Dendritic cell treated with granulocyte-macrophage colony-stimulating factor and Interleukin-4, amounts not matched to agents 40 ng/mL and 50 ng/mL, for 4 days (primary cell): ENCODE measurements at regions not wholly inside any gene's neighbourhood (a gene's known extent, or its start where the extent isn't known, plus 50 kb on each side); places are given as distances from the start of the nearest gene placed in this dataset.

ENCODE experiments used
- H3K27ac Mint-ChIP-seq: one replicate; pipeline ENCODE4 v1.8.0; 2022; ENCODE audit warnings: mild to moderate bottlenecking, mixed read lengths
- H3K27me3 Mint-ChIP-seq: one replicate; pipeline ENCODE4 v1.8.0; 2022; ENCODE audit warnings: mild to moderate bottlenecking, mixed read lengths
- H3K36me3 Mint-ChIP-seq: one replicate; pipeline ENCODE4 v1.8.0; 2022; ENCODE audit warnings: low read depth, mixed read lengths
- H3K4me1 Mint-ChIP-seq: one replicate; pipeline ENCODE4 v1.8.0; 2022; ENCODE audit warnings: low read depth, mixed read lengths
- H3K4me3 Mint-ChIP-seq: one replicate; pipeline ENCODE4 v1.8.0; 2022; ENCODE audit warnings: mild to moderate bottlenecking, moderate library complexity, mixed read lengths
- H3K9me3 Mint-ChIP-seq: one replicate; pipeline ENCODE4 v1.8.0; 2022; ENCODE audit warnings: mixed read lengths
- intact Hi-C: fragments of 100-400 bp; cut with micrococcal nuclease; formaldehyde crosslinking; loops from one replicate; pipeline ENCODE4 v1.15.0; 2022

DNA sequence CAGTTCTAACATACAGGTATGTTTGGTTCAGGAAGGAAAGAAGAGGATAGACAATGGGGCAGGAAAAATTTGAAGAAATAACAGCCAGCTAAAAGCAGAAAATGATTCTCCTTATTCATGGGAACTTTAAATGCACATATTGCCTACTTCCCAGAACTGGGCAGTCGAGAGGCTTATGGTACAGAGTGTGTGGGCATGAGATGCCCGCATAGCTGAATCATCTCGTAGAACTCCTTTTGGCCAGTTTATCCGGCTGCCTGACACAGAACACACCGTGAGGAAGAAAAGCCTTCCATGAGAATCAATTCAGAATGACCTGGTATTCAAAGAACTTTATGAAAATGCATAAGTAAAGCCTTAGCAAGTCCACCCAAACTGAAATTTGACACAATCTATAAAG, 471.6 kb downstream of the SH2D4B start:
- Mint-ChIP-seq H3K4me3 (no peak overlapping the region), H3K27ac (no peak overlapping the region), H3K4me1 (no peaks in the 10 kb centered on the region), H3K36me3 (no peaks in the 10 kb centered on the region), H3K9me3 (no peaks in the 10 kb centered on the region), H3K27me3 (peaks cover 1% of the 10 kb centered on the region)
- intact Hi-C loops: no loop called here

DNA sequence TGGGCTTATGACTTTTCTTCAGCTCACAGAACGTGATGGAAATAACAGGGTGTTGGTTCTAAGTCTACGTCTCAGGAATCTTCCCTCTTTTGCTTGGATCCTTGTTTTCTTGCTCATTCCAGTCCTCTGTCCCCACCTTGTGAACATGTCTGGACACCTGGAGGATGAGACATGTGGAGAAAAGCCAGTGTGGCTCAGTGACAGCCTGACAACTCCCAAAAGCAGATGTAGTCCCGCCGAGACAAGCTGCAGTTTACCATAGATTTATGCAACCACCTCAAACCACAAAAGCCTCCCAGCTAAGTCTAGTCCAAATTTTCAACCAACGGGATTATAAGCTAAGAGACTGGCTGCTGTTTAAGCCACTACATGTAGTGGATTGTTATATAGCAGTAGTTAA, 476.1 kb downstream of the SH2D4B start:
- intact Hi-C loops: loop anchor here (10.0 kb wide), 1 partner anchor 349 kb away; no protein-coding TSS in a partner anchor
- Mint-ChIP-seq H3K4me3 (no peak overlapping the region), H3K27me3 (no peaks in the 10 kb centered on the region), H3K9me3 (no peaks in the 10 kb centered on the region), H3K4me1 (peaks cover 2% of the 10 kb centered on the region), H3K36me3 (no peaks in the 10 kb centered on the region), H3K27ac (no peak overlapping the region)

DNA sequence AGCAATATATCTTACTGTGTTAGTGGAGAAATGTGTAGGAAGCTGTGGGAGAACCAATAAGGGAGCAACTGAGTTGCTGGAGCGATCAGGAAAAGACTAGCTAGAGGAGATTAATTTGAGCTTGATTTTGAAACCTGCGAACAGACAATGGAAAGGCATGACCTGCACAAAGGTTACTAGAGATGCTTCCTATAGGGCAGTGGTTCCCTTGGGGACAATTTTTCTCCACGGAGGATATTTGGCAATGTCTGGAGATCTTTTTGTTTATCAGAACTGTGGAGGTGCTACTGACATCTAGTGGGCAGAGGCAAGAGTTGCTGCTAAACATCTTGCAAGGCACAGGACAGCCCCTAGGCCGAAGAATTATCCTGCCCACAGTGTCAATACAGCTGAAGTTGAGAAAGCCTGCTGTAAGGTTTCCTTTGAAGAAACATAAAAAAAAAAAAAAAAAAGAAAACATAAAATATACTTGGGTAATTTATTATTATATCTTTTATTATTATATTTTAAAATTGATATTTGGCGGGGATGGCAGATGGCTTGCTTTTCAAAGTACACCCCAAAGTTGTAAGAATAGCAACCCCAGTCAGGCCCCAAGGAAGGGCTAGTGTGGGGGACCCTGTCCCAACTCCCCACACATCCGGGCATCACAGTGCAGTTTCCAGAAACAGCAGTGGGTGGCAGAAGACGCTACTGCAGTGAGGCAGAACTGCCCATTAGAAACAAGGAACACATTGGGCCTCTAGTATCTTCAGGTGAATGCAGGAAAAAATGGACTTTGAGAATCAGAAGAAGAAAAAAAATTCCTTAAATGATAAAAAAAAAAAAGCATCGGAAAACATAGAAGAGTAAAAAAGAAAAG, 481.6 kb downstream of the SH2D4B start:
- H3K27me3 Mint-ChIP-seq: no peaks in the 10 kb centered on the region
- peaks cover 5% of the 10 kb centered on the region for H3K4me1 Mint-ChIP-seq
- H3K27ac Mint-ChIP-seq: no peak overlapping the region
- no peaks in the 10 kb centered on the region for H3K9me3 Mint-ChIP-seq
- no peaks in the 10 kb centered on the region for H3K36me3 Mint-ChIP-seq
- H3K4me3 Mint-ChIP-seq: no peak overlapping the region
- intact Hi-C loops: loop anchor here (5.0 to 10.0 kb wide), 2 partner anchors 317 to 354 kb away; no protein-coding TSS in a partner anchor

DNA sequence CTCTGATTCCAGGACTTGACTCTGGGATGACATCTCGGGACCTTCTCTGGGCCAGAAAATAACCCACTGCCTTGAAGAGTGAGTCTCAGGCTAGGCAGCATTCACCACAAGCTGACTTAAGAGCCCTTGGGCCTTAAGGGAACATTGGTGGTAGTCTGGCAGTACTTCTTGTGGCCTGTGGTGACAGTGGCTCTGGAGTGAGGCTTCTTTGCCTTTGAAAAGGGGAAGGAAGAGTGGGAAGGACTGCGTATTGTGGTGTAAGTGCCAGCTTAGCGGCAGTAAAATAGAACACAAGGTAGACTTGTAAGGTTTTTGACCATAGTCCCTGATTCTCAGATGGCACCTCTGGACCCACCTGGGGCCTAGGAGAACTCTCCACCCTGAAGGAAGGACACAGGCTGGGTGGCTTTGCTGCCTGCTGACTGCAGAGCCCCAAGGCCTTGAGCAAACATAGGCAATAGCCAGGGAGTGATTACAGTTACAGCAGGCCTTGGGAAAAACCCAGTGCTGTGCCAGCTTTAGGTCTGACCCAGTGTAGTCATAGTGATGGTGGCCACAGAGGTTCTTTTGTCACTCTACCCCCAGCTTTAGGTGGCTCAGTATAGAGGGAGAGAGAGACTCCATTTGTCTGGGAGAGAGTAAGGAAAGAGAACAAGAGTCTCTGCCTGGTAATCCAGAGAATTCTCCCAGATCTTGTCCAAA, 483.9 kb downstream of the SH2D4B start:
- Mint-ChIP-seq H3K27me3 (no peaks in the 10 kb centered on the region), H3K4me3 (no peak overlapping the region), H3K9me3 (no peaks in the 10 kb centered on the region), H3K36me3 (no peaks in the 10 kb centered on the region), H3K27ac (no peak overlapping the region), H3K4me1 (peaks cover 5% of the 10 kb centered on the region)
- intact Hi-C loops: no loop called here

DNA sequence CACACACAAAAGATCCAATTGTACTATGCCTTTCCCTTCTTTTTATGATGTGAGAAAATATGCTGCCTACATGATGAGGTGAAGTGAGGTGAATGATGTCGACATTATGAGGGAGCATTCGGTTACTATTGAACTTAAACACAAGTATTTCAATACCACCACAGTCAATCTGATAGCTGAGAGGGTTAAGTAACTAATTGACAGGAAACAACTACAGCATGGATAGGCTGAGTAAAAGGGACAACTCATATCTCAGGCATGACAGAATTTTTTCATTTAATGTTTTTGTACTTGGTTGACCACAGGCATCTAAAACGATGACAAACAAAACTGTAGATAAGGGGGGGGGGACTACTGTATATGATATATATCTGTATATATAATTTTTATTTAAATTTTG, 488.9 kb downstream of the SH2D4B start:
- no peaks in the 10 kb centered on the region for H3K4me1 Mint-ChIP-seq
- H3K27ac Mint-ChIP-seq: no peak overlapping the region
- H3K9me3 Mint-ChIP-seq: peaks cover 6% of the 10 kb centered on the region
- no peaks in the 10 kb centered on the region for H3K27me3 Mint-ChIP-seq
- H3K4me3 Mint-ChIP-seq: no peak overlapping the region
- intact Hi-C loops: no loop called here
- no peaks in the 10 kb centered on the region for H3K36me3 Mint-ChIP-seq

DNA sequence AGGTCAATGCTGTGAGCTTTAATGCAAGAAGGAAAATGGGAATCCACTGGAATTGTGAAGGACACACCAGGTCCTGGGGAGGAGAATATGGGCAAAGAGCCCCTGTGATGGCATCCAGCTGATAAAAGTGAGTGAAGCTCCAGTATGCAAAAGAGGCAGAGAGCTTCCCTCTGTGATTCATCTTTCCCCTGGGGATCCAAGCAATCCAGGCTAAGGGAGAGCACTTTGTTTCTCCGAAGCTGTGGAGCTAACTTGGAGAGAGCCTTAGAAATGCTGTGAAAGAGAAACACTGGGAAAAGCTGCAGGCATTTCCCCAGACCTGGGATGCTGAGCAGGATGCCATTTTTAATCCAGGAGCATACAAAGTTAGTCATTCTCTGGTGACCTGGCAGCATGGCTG, 489.5 kb downstream of the SH2D4B start:
- peaks cover 6% of the 10 kb centered on the region for H3K9me3 Mint-ChIP-seq

DNA sequence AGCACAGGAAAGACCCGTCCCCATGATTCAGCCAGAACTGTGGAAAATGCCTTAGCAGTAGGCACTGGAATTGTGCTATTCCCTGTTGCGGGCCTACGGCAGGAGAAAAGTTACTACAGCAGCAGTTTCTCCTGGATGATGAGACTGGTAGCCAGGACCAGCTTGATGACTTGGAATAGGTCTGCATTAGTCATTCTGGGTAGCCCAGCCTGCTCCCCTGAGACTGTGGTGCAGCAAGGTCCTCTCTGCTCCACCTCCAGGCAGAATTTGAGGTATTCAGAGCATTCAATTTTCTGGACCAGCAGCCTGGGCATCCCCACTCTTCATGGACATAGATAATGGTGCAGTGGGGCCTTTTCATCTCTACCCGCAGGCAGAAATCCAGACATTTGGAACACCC, 490.0 kb downstream of the SH2D4B start:
- H3K27ac Mint-ChIP-seq: no peak overlapping the region
- H3K4me3 Mint-ChIP-seq: no peak overlapping the region
- H3K27me3 Mint-ChIP-seq: no peaks in the 10 kb centered on the region
- peaks cover 6% of the 10 kb centered on the region for H3K9me3 Mint-ChIP-seq
- intact Hi-C loops: no loop called here
- no peaks in the 10 kb centered on the region for H3K36me3 Mint-ChIP-seq
- no peaks in the 10 kb centered on the region for H3K4me1 Mint-ChIP-seq

More for the DNA sequence above, 489.5 kb downstream of the SH2D4B start:
- no peaks in the 10 kb centered on the region for H3K4me1 Mint-ChIP-seq
- no peaks in the 10 kb centered on the region for H3K36me3 Mint-ChIP-seq
- intact Hi-C loops: no loop called here
- no peak overlapping the region for H3K4me3 Mint-ChIP-seq
- no peaks in the 10 kb centered on the region for H3K27me3 Mint-ChIP-seq
- no peak overlapping the region for H3K27ac Mint-ChIP-seq

DNA sequence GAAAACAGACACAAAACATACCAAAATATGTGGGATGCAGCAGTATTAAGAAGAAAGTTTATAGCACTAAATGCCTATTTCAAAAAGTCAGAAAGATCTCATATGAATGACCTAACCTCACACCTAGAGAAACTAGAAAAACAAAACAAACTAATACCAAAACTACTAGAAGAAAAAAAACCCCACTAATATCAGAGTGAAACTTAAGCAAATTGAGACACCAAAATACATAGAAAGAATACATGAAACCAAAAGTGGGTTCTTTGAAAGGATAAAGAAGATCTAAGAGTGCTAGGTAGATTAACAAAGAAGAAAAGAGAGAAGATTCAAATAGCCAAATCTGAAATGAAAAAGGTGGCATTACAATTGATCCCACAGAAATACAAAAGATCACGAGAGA, 494.1 kb downstream of the SH2D4B start:
- intact Hi-C loops: no loop called here
- no peak overlapping the region for H3K4me3 Mint-ChIP-seq
- peaks cover 6% of the 10 kb centered on the region for H3K9me3 Mint-ChIP-seq
- no peaks in the 10 kb centered on the region for H3K4me1 Mint-ChIP-seq
- no peaks in the 10 kb centered on the region for H3K27me3 Mint-ChIP-seq
- H3K36me3 Mint-ChIP-seq: no peaks in the 10 kb centered on the region
- no peak overlapping the region for H3K27ac Mint-ChIP-seq

DNA sequence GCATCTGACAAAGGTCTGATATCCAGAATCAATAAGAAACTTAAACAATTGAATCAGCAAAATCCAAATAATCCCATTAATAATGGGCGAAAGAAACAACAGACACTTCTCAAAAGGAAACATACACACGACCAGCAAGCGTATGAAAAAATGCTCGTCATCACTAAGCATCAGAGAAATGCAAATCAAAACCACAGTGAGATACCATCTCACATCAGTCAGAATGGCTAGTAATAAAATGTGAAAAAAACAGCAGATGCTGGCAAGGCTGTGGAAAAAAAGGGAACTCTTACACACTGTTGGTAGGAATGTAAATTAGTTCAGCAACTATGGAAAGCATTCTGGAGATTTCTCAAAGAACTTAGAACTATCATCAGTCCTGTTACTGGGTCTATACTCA, 496.7 kb downstream of the SH2D4B start:
- no peaks in the 10 kb centered on the region for H3K4me1 Mint-ChIP-seq
- no peaks in the 10 kb centered on the region for H3K27me3 Mint-ChIP-seq
- no peak overlapping the region for H3K4me3 Mint-ChIP-seq
- no peaks in the 10 kb centered on the region for H3K36me3 Mint-ChIP-seq
- H3K27ac Mint-ChIP-seq: no peak overlapping the region
- intact Hi-C loops: no loop called here
- no peaks in the 10 kb centered on the region for H3K9me3 Mint-ChIP-seq

DNA sequence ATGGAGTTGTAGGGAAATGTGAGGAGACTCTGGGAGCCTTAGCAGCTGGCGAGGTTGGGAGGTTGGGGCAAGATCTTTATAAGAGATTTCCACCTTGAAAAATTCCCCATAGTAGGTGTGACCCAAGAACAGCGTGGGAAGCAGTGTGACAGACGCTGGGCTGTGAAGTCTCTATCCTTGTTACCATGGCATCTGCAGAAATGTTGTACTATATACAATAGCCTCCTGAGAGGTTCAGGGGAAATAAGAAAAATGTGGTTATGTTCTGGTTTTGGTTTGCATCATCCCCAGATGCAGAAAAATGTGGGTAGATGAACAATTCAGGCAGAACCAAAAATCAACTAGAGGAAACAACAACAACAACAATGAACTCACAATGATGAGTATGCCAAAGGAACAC, 498.6 kb downstream of the SH2D4B start:
- H3K4me3 Mint-ChIP-seq: no peak overlapping the region
- intact Hi-C loops: no loop called here
- H3K27ac Mint-ChIP-seq: no peak overlapping the region
- no peaks in the 10 kb centered on the region for H3K27me3 Mint-ChIP-seq
- H3K9me3 Mint-ChIP-seq: no peaks in the 10 kb centered on the region
- no peaks in the 10 kb centered on the region for H3K36me3 Mint-ChIP-seq
- no peaks in the 10 kb centered on the region for H3K4me1 Mint-ChIP-seq

DNA sequence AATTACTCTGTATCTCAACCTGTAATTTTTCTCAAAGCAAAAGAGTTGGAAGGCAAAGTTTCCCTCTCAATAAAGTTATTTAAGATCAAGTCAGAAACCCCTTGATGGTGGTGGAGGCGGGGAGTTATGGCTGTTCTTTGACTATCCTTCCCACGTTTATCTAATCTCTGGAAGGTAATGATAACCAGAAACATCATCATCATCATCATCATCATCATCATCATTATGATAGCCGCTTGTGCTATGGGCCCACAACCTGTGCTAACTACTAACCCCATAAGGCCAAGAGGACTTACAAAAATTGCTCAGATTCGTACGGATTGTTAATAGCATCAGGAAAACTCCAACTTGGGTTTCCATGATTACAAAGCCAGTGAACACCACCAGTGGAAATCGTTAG, 502.3 kb downstream of the SH2D4B start:
- Mint-ChIP-seq H3K4me1 (no peaks in the 10 kb centered on the region), H3K9me3 (no peaks in the 10 kb centered on the region), H3K27me3 (no peaks in the 10 kb centered on the region), H3K4me3 (no peak overlapping the region), H3K27ac (no peak overlapping the region), H3K36me3 (no peaks in the 10 kb centered on the region)
- intact Hi-C loops: no loop called here

DNA sequence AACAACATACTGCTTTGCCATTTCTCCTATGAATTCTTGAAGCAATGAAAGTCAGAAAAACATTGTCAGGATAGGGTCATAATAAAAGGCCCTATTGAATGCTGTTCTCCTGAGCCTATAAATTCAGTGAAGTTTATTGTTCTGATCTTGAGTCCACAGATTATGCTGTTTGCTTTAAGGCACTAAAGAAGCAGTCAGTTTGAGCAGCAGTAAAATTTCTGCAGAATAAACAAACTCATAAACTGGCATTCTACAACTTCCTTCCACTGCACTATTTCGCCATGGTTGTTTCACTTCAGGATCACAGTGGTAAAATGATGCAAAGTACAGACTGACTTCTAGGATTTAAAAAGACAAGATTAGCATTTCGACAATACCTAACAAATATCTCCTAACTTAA, 503.2 kb downstream of the SH2D4B start:
- H3K27ac Mint-ChIP-seq: no peak overlapping the region
- no peaks in the 10 kb centered on the region for H3K27me3 Mint-ChIP-seq
- H3K4me1 Mint-ChIP-seq: no peaks in the 10 kb centered on the region
- H3K36me3 Mint-ChIP-seq: no peaks in the 10 kb centered on the region
- H3K9me3 Mint-ChIP-seq: no peaks in the 10 kb centered on the region
- H3K4me3 Mint-ChIP-seq: no peak overlapping the region
- intact Hi-C loops: no loop called here

DNA sequence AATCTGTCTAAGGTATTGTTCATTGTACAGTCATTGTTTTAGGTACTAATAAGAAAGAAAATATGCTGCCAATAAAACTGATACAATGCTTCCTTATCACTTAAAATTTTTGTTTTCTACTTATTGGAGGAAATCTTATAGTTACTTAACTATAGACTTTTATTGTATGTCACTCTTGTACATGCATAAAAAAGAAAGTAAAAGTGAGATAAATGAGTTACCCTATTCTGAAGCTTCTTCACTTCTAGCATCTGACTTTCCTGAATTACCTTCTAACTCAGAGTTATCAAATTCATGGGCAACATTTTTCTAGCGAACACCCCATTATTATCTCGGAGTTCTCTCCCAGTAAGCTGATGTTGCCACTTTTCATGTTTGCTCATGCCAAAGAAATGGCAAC, 504.9 kb downstream of the SH2D4B start:
- intact Hi-C loops: no loop called here
- Mint-ChIP-seq H3K27ac (no peak overlapping the region), H3K9me3 (no peaks in the 10 kb centered on the region), H3K4me3 (no peak overlapping the region), H3K27me3 (no peaks in the 10 kb centered on the region), H3K36me3 (no peaks in the 10 kb centered on the region), H3K4me1 (no peaks in the 10 kb centered on the region)

DNA sequence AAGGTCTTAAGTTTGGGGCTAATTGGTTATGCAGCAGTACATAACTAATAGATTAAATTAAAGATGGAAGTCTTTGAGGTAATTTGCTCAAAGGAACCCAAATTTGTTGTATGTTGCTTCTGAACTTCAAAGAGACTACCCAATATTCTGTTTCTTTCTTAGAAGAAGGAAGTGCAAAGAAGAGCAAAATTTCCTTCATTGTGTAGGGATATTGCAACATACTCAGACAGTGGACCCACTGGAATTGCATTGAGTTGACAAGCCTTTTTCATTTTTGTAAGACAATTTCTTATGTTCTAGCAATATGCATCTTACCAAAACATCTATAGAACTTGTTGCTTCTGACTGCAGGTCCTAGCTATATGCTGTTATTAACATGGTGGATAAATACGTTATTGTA, 527.8 kb downstream of the SH2D4B start:
- Mint-ChIP-seq H3K27me3 (no peaks in the 10 kb centered on the region), H3K27ac (no peak overlapping the region), H3K4me1 (no peaks in the 10 kb centered on the region), H3K9me3 (no peaks in the 10 kb centered on the region), H3K36me3 (no peaks in the 10 kb centered on the region), H3K4me3 (no peak overlapping the region)
- intact Hi-C loops: no loop called here
